Urinary bladder (tissue), 3 donors: ENCODE measurements at regions not wholly inside any gene's neighbourhood (a gene's known extent, or its start where the extent isn't known, plus 50 kb on each side); places are given as distances from the start of the nearest gene placed in this dataset.

Experiments
- DNase-seq: peaks from one replicate; pipeline ENCODE4 v3.0.0-alpha.2; 2015; ENCODE audit errors: extremely low spot score
- H3K27ac ChIP-seq: one replicate; pipeline ENCODE4 v1.5.1; 2013; ENCODE audit warnings: low read depth, mild to moderate bottlenecking, moderate library complexity
- H3K36me3 ChIP-seq: one replicate; pipeline ENCODE4 v1.6.1; 2013; ENCODE audit warnings: mild to moderate bottlenecking, moderate library complexity; ENCODE audit not compliant: insufficient read depth
- H3K4me1 ChIP-seq: one replicate; pipeline ENCODE4 v1.6.1; 2013; ENCODE audit warnings: mild to moderate bottlenecking, moderate library complexity; ENCODE audit not compliant: insufficient read depth
- H3K4me3 ChIP-seq: one replicate; pipeline ENCODE4 v1.5.1; 2013; ENCODE audit warnings: low read depth, low read length
- WGBS: extraction: QIAGEN DNeasy Blood & Tissue Kit; methylation state at CpG from one replicate; pipeline ENCODE4 v1.1.7; 2013; 5-methylcytosine and 5-hydroxymethylcytosine counted together
- donor health status: healthy with polysubstance abuse.
- donor health status: healthy.

DNA sequence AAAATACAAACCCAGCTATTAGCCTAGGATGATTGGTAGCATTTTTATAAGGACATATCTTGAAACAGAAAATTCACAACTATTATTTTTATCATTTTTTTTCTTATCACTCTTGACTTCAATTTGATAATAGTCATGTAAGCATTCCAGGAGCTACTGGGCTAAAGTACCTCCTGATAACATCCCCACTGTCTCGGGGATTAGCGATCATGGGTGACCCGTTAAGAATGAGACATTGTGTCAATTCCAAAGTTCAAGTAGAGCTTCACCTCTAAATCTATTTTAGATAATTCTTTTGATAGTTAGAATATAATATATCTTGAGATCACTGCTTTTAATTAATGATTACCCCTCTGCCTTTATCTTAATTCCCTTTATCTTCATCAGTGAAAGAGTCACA, 1204.5 kb upstream of the CHAC2 start:
- Histone ChIP-seq H3K27ac (no peak overlapping the region), H3K36me3 (no peaks in the 10 kb centered on the region), H3K4me1 (no peaks in the 10 kb centered on the region), H3K4me3 (no peak overlapping the region)
- WGBS, result 73% methylated on average over 3 of the region's 3 CpGs
- DNase-seq, result no peak

DNA sequence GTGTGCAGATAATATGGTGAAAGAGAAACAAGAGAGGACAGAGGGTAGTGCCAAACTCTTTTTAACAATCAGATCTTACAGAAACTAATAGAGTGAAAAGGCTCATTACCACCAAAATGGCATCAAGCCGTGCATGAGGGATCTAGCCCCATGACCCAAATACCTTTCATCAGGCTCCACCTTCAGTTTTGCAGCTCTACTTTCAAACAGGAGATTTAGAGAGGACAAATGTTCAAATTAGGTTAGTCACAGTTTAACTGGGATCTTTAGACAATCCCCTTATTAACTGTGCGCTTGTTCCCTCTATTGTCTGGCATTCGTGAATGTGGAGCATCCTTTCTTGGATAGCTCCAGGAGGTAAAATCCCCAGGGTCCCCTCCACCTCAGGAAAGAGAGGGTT, 1209.3 kb upstream of the CHAC2 start:
- no peak overlapping the region for H3K4me3 ChIP-seq
- 86% methylated on average over 3 of the region's 3 CpGs for WGBS
- no peaks in the 10 kb centered on the region for H3K36me3 ChIP-seq
- no peak for DNase-seq
- H3K4me1 ChIP-seq, result no peaks in the 10 kb centered on the region
- no peak overlapping the region for H3K27ac ChIP-seq

DNA sequence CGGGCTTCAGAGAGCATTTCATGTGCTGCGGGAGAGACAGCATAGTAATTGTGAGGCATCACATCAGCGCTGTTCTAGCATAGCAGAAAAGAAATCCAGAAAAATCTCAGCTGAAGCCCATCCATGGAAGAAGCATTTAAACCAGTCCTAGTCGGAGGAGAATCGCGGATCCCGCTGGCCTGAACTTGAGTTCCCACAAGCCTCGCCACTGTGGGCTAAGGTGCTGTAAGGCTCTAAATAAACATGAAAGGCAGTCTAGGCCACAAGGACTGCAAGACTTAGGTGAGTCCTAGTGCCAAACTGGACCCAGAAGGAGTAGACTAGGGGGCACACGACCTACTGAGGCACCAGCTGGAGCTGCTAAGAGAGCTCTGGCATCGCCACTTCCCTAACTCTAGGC, 1225.3 kb upstream of the CHAC2 start:
- Histone ChIP-seq H3K4me1 (no peaks in the 10 kb centered on the region), H3K27ac (no peak overlapping the region), H3K4me3 (no peak overlapping the region), H3K36me3 (no peaks in the 10 kb centered on the region)
- no peak for DNase-seq
- 94% methylated on average over 10 of the region's 10 CpGs for WGBS

DNA sequence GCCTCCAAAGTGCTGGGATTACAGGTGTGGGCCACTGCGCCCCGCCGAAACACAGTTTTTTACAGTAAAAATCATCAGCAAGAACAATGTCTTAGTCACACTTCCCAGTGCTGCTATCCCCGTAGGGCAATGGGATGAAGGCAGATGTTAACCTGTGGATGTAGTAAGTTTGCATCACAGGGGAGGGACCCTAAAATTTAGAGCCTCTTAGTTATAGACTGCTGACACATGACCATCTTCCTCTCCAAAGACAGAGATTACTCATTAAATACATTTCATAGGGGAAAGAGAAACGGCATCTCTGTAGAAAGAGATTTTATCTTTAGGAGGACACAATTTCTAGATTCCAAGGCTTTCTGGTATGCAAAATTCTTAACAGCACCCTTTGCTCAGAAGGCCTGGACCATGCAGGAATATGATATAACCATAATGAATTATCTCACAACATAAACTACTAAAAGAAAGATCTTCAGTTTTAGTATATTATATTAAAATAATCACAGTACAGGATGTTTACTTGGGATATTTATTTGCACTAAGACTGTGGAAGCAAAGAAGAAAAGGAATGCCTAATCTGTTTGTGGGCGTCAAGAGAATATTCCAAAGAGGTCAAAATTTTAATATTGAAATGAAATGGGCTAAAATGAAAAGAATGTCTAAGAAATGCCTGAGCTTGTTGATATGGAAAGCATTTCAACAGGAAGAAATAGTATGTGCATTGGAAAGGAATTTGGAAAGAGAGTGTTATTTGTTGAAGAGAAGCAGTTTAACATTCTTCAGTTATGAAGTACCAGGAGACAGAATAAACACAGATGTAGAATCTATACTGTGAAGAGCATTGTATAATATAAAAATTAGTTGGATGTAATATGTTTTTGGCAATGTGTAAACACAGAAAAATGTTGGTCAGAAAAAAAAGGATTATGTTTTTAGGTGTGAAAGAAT, 1228.3 kb upstream of the CHAC2 start:
- no peaks in the 10 kb centered on the region for H3K4me1 ChIP-seq
- no peak overlapping the region for H3K27ac ChIP-seq
- no peak overlapping the region for H3K4me3 ChIP-seq
- no peaks in the 10 kb centered on the region for H3K36me3 ChIP-seq
- no peak for DNase-seq
- 72% methylated on average over 6 of the region's 6 CpGs for WGBS

DNA sequence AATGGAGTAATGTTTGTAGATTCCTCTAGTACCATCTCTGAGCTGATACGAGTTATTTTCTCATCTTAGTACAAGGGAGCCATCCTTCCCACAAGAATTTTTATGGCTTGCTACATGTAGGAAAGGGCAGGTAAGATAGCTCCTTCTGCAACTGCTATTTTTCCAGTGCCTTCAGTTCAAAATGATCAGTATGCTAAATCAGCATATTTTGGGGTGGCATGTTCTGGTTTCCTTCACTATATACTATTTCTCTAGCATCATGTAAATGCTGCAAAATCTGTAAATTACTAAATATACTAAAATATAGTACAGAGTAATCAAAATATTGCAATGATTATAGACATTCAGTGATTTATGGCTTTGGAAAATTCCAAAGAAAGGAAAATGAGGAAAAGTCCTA, 1230.0 kb upstream of the CHAC2 start:
- 49% methylated on average over 1 of the region's 1 CpG for WGBS
- Histone ChIP-seq H3K27ac (no peak overlapping the region), H3K36me3 (no peaks in the 10 kb centered on the region), H3K4me3 (no peak overlapping the region), H3K4me1 (no peaks in the 10 kb centered on the region)
- DNase-seq, result no peak

DNA sequence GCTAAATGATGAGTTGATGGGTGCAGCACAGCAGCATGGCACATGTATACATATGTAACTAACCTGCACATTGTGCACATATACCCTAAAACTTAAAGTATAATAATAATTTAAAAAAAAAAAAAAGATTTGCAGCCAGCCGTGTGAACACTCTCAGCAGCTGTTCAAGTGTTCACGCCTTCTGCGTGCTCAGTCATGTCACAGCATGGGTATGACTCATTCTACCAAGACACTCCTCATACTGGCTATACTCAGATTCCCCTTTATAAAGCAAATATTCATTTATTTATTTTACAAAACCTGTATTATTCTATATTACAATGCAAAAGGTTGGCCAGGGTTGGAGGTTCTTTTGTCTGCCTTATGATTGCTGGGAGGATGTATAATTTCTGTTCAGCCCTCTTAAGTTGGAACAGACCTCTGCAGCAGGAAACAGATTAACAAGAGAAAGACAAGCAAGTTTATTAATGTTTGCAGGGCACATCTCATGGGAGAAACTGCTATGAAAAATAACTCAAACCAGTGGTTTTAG, 1230.6 kb upstream of the CHAC2 start:
- H3K4me3 ChIP-seq, result no peak overlapping the region
- no peaks in the 10 kb centered on the region for H3K4me1 ChIP-seq
- no peak overlapping the region for H3K27ac ChIP-seq
- no peak for DNase-seq
- H3K36me3 ChIP-seq, result no peaks in the 10 kb centered on the region
- WGBS, result 83% methylated on average over 3 of the region's 3 CpGs

DNA sequence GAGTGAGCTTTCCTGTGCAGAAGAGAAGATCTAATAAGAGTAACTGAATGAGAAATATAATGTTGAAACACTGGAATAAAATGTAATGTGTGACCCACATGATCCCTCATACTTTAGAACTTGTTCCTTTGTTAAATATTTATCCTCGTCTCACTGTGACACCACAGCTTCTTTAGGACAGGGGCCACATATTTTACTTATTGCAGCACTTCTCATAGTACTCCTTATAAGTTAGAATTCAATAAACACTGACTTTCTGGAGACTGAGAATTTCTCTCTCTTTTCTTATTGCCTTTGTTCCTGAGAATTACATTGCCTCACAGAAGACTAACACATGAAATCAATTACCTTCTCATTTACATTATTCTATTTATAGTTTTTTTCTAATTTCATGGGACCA, 1234.6 kb upstream of the CHAC2 start:
- no peak overlapping the region for H3K27ac ChIP-seq
- 50% methylated on average over 1 of the region's 1 CpG for WGBS
- no peak for DNase-seq
- no peaks in the 10 kb centered on the region for H3K36me3 ChIP-seq
- no peaks in the 10 kb centered on the region for H3K4me1 ChIP-seq
- H3K4me3 ChIP-seq, result no peak overlapping the region

DNA sequence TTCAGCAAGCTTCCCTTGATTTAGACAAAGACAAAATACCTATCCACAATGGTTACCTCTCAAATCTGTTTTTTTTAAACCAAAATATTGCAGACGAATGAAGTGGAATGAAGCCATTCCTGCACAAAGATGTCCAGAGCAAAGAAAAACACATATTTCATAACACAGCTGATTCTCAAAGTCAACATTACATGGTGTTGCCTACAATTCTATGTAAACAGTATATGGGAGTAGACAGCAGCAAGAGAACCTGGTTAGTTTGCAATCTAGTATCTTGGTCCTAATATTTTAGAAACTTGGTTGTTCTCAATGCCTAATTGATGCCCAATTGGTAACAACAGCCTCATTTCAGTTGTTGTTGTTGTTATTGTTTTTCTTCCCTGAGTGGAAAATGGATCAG, 1240.9 kb upstream of the CHAC2 start:
- no peak for DNase-seq
- H3K36me3 ChIP-seq, result no peaks in the 10 kb centered on the region
- H3K4me3 ChIP-seq, result no peak overlapping the region
- H3K4me1 ChIP-seq, result no peaks in the 10 kb centered on the region
- 66% methylated on average over 1 of the region's 1 CpG for WGBS
- no peak overlapping the region for H3K27ac ChIP-seq

DNA sequence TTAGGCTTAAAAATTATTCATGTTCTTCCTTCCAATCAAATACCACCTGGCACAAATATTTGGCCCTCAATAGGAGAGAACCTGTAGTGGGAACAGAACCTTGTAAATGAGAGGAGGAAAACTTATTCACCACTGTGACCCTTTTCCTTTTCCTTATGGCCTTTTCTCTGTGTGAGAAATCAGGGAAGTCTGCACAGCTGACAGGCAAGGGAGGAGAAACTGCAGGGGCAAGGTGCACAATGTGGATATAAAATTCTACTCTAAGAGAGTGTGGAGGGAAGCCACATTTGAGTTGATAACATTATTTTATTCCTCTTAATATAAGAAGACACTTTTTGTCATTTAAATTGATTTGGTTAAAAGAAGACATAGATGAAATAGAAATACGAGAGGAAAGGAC, 1247.0 kb upstream of the CHAC2 start:
- no peak overlapping the region for H3K27ac ChIP-seq
- WGBS, result 86% methylated on average over 1 of the region's 1 CpG
- H3K36me3 ChIP-seq, result no peaks in the 10 kb centered on the region

DNA sequence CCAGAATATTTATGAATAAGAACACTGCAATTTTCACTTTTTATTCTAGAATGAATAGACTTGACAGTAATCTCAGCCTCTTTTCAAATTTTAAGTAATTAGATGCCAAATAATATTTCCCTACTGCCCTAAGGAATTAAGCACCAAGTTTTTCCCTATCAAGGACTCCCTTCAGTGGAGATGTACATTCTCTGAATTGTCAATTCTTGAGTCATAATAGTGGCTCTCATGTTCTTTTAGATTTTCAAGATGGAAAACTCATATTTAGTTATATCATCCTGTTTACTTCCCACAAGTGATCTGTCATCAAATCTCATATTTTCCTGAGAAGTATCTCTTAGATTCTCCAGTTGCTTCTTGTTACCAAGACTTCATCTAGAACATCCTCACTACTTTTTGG, 1248.9 kb upstream of the CHAC2 start:
- H3K36me3 ChIP-seq, result peaks cover 1% of the 10 kb centered on the region
- H3K4me1 ChIP-seq, result no peaks in the 10 kb centered on the region
- DNase-seq, result no peak
- no peak overlapping the region for H3K27ac ChIP-seq
- H3K4me3 ChIP-seq, result no peak overlapping the region

More for the DNA sequence above, 1247.0 kb upstream of the CHAC2 start:
- Histone ChIP-seq H3K4me3 (no peak overlapping the region), H3K4me1 (no peaks in the 10 kb centered on the region)
- DNase-seq, result no peak

DNA sequence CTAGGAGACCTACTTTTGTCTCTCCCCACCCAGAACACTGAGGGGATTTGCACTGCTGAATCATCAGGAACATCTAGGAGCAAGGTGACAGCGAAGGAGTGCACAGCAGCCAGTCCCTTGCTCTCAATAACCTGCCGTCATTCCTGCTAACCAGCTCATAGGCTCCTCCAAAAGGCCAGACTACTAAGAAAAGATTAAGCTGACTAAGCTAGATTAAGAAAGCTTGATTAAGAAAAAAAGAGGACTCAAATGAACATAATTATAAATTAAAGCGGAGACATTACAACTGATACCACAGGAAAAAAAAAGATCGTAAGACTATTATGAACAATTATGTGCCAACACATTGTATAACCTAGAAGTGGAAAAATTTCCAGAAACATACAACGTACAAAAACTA, 1254.8 kb upstream of the CHAC2 start:
- DNase-seq, result no peak
- peaks cover 1% of the 10 kb centered on the region for H3K36me3 ChIP-seq
- H3K4me3 ChIP-seq, result no peak overlapping the region
- H3K4me1 ChIP-seq, result no peaks in the 10 kb centered on the region
- no peak overlapping the region for H3K27ac ChIP-seq
- 86% methylated on average over 5 of the region's 5 CpGs for WGBS

DNA sequence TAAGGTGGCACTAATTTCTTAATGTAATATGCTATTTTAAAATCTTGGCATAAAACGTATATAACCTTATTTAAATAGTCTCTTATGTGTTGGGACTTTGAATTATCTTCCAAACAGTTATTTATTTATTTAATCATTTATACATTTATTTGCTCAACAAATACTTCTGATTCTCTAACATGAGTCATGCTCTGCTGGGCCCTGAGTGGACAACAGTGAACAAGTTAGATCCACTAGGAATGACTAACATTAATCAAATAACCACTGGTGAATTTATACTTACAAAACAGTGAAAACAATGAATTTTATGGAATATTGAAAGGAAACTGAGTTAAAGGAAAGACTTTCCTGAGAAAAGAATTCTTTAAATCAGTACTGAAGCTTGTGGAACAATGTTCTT, 1257.2 kb upstream of the CHAC2 start:
- no peak for DNase-seq
- Histone ChIP-seq H3K4me1 (no peaks in the 10 kb centered on the region), H3K36me3 (peaks cover 1% of the 10 kb centered on the region), H3K4me3 (no peak overlapping the region), H3K27ac (no peak overlapping the region)
- 86% methylated on average over 1 of the region's 1 CpG for WGBS

DNA sequence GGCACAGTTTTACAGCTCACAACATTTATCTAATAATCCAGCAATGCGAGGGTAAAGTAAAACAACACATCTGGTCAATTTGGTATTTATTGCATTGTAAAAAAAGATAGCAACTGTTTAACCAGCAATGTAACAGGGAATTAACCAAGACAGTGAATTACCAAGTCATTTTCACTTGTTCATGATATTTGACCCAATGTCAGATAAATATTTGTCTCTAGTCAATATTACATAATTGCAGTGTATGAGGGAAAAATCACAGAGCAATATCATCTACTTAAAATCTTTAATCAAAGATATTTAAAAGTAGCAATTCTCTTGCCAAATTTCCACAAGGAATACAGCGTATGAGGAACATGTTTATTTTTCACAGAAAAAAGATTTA, 1265.1 kb upstream of the CHAC2 start:
- no peak for DNase-seq
- Histone ChIP-seq H3K4me3 (no peak overlapping the region), H3K36me3 (no peaks in the 10 kb centered on the region), H3K27ac (no peak overlapping the region), H3K4me1 (no peaks in the 10 kb centered on the region)
- 66% methylated on average over 2 of the region's 2 CpGs for WGBS

DNA sequence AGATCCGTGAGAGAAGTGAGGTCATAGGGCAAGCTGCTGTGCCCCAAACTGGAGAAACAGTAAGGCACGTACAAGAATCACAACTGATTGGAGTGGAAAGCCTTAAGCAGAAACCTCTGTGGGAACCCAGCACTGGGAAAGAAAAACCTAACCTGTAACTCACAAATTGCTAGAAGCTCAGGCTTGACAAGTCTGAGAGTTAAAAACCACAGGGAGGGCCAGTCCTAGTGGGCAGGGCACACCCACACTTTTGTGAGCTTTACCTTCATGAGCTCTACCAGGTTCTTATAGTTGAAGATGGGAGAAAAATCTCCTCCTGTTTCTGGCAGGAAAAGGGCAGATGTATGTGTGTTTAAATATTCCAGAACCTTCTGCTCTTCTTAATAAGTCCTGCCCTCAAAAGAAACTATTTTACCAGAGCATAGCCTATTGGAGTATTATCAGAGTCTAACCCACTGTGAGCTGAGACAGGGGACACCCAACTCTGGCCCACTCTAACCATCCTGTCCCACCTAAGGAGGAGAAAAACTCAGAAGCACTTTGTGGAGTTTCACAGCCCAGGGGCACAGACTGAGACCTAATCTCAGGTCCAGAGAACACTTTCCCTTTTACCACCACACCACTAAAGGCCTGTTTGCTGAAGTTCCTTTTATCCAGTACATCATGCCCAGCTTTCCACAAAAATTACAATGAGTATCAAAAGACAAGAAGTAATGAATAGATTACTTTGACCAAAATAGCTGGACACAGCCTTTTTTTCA, 1265.7 kb upstream of the CHAC2 start:
- 85% methylated on average over 2 of the region's 2 CpGs for WGBS
- no peak overlapping the region for H3K27ac ChIP-seq

More for the DNA sequence above, 1265.7 kb upstream of the CHAC2 start:
- H3K36me3 ChIP-seq, result no peaks in the 10 kb centered on the region
- H3K4me3 ChIP-seq, result no peak overlapping the region
- no peaks in the 10 kb centered on the region for H3K4me1 ChIP-seq
- no peak for DNase-seq
